Epidermal melanocyte (primary cell): ENCODE measurements at regions not wholly inside any gene's neighbourhood (a gene's known extent, or its start where the extent isn't known, plus 50 kb on each side); places are given as distances from the start of the nearest gene placed in this dataset.

Source experiments
- DNase-seq: peaks from one replicate; pipeline ENCODE4 v3.0.0; 2011; ENCODE audit warnings: low spot score; ENCODE audit not compliant: insufficient read length

DNA sequence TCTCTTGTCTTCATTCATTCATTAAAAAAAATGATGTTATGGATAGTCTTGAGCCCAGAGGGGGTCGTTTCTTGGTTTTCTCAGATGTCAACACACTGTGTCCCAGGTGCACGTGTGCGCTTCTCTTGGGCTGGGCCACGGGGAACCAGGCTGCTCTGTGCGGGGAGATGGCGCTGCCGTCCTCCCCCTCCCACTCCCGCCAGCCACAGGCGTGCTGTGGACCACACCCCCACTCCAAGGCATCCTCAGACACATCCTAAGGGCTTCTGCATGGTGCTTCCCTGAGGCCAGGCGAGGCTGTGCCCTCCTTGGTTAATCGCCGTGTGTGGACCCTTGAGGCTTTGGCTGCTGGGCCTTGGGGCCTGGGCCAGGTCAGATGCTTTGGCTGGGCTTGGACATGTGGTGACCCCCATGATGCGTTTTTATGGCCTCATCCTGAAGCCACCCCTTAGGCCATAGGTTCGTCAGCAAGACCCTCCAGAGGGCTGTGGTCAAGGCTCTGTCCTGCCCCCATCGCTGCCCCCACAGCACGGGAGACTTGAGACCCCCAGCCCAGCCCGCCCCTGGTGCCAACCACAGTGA is 245.7 kb upstream of the CIBAR2 start:
- no peak for DNase-seq

DNA sequence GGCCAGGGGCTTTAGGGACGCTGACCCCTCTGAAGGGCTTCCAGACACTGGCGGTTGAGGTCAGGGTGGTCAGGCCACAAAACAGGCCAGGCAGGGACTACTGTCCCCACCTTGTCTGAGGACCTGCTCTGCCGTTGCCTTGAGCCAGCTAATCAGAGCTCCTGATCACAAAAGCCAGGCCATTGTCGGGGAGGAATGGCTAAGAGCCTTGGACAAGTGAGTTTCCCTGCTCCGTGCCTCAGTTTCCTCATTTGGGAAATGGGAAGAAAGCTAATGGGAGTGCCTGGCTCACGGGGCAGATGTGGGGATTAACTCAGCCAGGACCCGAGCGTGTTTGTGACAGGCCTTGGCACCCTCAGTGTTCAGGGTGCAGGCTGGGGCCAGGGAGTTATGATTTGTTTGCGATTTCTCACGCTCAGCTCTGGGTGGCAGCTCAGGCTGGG is 246.5 kb upstream of the CIBAR2 start:
- no peak for DNase-seq

DNA sequence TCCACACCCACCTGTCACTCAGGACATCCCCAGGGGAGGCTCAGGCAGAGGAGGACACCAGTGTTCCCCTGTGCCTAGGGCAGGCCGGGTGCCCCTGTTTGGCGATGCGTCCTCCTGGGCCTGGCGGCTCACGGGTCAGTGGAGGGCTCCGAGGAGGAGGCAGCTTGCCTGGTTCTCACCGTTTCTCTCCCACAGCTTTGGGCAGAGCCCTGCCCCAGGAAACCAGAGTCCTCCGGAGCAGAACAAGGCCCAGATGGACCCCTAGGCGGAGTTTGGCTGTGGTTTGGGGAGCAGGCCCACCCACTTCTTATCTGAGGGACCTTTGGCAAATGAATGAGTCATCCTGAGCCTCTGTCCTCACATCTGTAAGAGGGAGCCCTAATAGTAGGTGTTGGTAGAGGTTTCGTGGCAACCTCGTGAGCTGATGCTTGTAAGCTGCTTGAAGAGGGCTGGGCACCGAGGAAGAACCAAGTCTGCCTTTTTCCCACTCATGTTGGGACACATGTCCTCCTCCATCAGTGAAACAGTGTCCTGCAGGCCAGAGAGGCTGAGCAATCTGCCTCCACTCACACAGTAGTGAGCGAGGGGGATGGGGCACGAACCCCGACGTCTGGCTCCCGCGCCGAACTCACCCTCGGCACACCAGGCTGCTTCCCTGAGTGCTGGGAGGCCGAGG is 247.0 kb upstream of the CIBAR2 start:
- no peak for DNase-seq

DNA sequence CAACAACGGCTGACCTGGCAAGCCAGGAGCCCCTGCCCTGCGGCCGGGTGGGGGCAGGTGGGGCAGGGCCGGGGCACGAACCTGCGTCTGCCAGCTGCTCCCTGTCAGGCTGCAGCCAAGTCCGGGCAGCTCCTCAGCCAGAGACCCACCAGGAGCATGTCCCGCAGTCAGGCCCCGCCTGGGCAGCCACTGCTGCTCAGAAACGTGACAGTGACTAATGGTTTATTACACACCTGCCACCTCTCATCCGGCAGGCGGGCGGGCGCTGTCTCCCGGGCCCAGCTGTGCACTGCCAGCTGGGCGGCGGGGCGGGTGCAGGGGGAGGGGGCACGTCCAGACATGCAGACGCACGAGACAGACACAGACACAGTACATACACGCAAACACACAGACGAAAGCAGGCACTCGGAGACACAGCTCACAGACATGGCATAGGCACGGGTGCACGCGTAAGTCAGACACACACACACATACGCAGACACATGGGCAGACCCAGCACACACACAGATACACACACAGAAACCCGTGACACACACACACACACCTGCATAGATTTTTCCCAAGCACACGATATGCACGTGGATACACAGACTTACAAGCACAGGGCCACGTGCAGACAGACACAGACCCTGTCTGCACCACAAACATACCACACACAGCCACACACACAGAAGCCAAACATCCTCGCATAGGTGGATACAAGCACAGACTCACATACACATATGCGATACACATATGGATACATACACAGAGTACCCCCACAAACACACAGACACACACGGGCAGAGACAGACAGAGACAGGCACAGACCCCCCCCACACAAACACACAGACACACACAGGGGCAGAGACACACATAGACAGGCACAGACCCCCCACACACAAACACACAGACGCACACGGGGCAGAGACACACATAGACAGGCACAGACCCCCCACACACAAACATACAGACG is 248.3 kb upstream of the CIBAR2 start:
- DNase-seq = no peak

DNA sequence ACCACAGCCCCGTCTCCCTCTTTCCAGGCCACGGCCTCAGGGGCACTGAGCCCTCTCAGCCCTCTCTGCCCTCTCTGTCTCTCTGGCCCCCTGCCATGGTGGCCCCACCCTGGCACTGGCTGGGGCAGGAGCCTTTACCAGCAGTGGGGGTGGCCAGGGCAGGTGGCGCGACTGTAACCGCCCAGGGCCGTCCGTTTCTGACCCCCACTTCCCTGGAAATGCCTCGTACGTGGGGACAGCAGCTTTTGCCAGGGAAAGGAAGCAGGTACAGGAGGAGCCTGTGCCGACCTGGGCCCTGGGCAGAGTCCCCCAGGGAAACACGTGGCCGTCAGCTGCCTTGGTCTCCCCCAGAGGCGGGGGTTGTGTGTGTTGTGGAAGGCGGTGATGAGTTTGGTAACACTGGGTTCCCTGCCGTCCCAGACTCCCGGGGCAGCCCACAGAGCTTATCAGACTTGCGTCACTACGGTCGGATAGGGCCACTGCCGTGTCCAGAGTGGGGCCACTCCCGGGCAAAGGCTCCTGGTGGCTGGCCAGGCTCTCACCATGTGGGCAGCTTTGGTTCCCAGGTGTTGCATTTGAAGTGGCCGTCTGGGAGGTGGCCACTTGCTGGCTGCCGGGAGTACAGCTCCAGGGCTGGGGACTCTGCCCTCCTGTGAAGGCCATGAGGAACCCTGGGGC is 249.3 kb upstream of the CIBAR2 start:
- DNase-seq = no peak

DNA sequence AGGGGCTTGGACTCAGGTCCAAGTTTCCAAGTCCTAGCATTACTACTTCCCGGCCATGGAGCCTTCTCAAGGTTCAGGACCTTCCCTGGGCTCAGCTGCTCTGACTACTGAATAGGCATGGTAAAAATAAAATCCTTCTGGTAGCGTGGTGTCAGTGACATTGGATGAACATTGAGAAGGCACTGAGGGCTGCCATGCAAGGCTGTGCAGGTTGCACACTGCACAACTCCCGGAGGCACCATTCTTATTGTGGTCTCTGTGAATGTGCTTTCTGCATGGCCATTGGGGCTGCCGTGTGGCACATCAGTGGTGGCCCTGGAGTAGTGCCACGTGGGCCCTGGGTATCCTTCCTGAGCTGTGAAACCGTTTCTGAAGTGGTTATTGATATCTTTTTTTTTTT is 250.2 kb upstream of the CIBAR2 start:
- no peak for DNase-seq

DNA sequence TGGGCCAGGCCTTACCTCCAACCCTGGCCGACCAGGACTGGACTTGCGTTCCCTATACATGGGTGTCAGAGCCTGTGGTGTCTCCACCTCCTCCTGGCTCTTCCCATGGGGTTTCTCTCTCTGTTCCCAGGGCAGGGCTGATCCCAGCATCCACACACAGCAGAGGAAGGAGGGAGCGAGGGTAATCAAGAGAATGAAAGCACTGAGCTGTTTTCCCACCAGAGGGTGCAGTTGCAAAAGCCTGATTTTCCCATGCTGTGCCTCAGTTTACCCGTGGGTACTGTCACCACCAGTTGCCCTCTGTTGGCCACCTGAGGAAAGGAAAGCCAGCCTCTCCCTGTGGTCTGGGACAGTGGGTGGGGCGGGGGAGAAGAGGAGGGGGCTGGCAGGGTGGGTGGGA is 249.7 kb upstream of the GSE1 start:
- DNase-seq = no peak

DNA sequence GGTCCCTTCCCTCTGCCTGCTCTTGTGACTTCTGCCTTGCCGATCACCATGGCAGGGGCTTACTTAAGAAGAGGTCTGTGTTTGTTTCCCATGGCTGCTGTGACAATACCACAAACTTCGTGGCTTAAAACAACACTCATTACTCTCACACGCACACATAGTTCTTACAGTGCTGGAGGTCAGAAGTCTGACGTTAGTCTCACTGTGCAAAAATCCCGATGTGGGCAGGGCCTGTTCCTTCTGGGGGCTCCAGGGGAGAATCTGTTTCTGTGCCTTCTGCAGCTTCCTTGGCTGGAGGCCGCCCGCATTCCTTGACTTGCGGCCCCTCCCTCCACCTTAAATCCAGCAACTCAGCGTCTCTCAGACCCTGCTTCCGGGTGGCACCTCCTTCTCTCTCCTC is 249.2 kb upstream of the GSE1 start:
- DNase-seq = peak; percentile 75

DNA sequence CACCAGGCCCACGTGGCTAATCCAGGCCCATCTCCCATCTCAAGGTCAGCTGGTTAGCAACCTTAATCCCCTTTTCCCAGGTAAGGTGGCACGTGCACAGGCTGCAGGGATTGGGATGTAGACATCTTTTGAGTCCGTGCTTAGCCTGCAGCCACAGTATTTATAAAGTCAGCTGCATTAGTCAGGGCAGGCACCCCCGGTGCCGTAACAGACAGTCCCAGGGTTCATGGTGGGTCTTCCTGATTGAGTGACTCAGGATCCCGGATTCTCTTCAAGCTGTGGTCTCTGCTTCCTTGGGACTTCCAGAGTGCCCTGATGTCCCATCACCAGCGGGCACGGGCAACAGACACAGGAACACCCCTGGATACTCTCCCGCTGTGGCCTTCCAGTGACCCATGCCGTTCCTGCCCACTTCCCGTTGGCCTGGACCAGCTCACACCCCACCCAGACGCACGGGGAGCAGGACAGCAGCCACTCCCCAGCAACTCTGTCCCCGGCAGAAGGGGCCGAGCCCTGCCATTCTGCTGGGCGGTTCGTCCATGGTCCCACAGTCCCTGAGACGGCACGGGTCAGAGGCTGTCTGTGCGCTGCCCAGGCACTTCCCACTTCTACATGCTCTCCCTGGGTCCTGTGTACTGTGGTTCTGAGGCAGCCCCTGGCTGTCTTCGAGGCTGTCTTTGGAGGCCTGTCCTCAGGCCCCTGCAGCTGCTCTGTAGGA is 248.6 kb upstream of the GSE1 start:
- DNase-seq = no peak

DNA sequence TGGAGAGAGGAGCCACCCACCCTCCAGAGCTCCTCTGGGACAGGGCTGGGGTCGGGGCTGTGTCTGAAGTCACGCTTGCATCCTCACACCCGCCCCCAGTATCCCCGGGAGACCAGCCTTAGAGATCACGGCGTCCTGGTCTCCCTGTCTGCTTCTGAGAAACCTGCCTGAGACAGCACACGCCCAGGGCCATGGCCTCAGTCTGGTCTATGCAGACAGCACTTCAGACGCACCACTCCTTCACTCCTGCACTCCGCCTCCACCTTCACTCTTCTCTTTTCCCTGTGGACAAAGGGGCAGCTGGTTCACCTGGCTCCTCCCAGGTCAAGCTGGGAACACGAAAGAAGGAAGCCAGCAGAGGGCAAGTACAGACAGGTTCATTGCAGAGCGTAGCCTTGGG is 248.0 kb upstream of the GSE1 start:
- DNase-seq = no peak

DNA sequence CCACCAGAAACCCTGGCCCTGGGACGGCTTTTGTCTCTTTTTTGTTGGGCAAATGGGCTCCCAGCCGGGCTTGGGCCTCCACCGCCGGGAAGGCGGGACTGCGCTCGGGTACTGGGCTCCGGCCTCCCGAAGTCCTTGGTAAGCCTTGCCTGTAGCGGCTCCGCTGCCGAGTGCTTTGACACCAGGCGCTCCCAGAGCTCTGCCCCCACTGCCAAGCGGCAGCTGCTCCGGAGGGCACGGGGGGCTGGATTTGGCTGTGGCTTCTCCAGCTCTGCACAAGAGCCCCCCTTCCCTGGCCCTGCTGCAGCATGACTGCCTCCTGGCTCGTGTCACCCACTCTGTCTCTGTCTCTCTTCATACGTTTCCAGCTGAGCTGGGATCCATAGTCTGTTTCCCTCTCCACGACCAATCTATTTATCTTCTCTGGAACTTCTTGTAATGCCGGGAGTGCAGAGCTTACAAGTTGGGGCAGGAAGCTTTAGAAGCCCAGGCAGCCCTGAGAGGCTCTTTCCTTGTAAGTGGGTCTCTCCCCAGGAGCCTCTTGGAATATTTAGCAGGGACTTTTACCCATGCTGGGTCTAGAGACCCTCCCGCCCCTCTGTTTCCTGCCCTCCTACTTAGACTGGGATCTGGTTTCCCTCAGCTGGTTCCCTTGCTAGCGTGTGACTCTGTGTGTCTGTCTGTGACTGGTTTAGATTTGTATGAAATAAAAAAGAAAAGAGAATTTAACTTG is 246.9 kb upstream of the GSE1 start:
- DNase-seq = no peak

DNA sequence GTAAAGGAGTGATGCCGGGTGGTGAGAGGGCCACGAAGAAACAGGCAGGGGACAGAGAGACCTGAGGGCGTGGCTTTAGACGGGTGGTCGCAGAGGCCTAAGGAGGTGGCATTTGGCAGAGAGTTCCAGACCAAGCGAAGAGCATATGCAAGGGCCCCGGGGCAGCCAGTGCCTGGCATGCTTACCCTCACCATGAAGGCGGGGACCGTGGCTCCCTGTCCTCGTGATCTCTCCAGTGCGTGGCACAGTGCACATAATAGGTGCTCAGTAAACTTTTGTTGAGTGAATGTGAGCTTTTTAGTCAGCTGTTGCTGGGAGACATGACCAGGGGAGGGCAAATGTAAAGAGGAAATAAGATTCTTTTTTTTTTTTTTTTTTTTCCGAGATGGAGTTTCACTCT is 245.6 kb upstream of the GSE1 start:
- no peak for DNase-seq

DNA sequence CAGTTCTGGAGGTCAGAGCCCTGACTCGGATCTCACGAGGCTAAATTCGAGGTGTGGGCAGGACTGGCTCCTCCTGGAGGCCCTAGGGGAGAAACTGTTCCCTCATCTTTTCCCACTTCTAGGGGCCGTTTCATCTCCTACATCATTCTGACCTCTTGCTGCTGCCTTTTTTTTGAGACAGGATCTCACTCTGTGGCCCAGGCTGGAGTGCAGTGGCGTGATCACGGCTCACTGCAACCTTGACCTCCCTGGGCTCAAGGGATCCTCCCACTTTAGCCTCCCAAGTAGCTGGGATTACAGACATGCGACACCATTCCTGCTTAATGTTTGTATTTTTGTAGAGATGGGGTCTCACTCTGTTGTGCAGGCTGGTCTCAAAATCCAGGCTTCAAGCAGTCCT is 244.1 kb upstream of the GSE1 start:
- no peak for DNase-seq

DNA sequence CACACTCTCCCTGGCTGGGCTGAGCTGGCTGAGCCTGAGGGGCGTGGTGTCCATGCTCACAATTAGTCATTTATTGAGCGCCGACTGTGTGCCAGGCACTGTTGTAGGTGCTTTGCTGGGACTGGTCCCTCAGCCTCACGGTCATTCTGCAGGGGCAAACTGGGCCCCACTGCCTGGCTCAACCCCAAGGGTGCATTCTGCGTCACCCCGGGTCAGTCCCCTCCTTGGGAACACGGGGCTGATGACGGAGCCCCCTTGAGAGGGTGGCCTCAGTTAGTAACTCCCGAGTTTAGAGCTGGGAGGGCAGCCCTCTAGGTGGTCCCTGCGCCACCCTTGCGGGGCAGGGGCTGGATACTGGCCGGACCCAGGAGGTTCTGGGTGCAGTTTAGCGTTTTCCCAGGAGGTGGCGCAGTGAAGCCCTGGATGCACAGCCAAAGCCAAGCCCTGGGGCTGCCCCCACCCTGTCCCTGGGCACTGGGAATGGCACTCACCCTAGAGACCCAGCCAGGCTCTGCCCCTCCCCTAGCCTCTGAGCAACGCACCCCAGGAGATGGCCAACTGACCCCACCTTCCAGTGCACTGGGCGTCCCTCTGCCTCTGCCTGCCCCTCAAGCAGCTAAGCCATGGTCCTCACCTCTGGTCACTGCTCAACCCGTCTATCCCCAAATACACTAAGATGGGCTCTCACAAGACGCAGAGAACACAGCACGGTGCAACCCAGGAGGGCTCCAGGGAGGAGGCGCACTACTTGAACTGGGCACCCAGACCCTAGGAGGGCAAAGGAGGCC is 243.2 kb upstream of the GSE1 start:
- DNase-seq = peak; percentile 79

DNA sequence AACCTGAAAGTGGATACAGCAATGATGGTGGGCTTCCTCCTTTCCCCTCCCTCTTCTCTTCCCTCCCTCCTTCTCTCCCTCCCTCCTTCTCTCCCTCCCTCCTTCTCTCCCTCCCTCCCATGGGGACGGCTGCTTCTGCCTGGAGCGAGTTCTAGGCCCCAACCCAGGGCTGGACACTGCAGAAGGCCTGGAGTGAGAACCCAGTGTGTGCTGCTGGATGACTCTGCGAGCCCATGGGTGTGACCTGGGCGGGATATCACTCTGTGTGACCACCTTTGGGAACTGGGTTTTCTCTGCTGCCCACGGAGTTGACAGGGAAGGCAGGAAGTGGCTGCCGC is 242.6 kb upstream of the GSE1 start:
- DNase-seq = no peak

DNA sequence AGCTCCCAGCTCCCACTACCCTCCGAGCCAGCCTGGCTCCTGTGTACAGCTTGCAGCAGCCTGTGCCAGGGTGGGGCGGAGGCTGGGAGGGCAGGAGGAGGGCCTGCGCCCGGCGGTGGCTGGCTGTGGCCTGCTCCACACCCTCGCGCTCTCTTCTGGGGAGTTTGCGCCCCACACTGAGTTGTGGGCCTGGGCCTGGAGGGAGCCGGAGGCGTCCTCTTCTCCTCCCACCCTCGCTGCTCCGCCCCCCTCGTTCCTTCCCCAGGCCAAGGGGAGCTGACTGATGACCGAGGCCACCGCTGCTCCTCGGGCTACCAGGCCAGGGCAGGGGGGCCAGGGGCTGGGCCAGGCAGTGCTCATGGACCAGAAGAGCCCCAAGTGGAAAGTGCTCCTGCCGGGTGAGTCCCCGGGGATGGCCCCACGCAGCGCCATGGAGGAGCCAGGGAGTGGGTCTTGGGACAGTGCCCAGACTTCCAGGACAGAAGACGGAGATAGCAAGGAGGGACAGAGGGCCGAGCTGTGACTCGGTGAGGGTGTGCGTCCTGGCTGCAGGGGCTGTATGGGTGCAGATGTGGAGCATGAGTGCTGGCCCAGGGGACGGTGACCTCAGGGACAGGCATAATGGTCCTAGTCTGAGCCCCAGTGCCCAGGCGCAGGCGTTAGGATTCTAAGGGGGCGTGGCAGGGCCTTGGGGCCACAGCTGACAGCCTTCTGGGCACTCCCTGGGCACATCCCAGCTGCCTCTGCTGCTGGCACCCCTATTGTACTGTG is 242.1 kb upstream of the GSE1 start:
- peak; percentile 42 for DNase-seq

DNA sequence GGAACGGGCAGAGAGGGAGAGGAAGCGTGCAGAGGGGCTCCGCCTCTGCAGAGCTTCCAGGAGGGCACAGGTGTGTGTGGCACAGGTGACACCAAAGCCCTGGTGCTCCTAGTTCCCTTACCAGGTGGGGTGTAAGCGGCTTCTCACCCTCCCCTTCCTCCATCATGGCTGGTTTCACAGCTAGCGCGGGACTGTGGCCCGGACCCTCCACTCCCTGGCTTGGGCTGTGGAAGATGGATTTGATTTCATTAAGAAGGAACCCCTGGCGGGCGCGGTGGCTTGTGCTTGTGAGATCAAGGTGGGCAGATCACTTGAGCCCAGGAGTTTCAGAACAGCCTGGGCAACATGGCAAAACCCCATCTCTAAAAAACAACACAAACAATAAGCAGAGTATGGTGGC is 241.2 kb upstream of the GSE1 start:
- DNase-seq = no peak

DNA sequence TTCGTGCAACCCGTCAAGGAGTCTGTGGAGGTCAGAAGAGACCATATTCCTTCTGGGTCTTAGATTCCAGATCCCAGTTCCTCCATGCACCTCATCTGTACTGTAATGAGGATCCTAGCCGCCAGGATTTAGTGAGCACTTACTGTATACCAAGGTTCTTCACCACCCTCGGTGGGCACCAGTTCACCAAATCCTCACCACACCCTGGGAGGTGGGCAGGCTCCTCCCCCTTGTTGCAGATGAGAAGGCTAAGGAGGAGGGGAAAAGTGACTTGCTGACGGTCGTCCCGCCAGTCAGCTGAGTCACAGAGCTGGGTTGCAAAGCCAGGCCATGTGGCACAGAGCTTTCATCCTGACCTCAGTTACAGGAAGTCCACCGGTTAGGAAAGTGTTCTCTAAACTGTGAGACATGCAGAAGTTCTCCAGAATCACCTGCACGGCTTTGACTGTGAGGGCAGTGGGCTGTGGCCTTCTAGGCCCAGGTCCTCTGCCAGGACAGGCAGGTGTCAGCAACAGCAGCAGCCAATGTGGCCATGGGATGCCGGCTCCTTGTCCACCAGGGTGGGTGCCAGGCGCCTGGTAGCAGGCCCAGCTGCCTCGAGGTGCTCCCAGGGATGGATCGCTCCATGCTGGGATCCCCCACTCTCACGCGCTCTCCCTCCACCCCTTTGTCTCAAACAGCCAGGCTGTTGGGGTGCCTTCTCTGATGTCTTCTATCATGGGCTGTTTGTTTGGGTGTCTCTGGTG is 240.3 kb upstream of the GSE1 start:
- DNase-seq = no peak
